Posterior cingulate gyrus (tissue), 11 donors: ENCODE measurements at regions not wholly inside any gene's neighbourhood (a gene's known extent, or its start where the extent isn't known, plus 50 kb on each side); places are given as distances from the start of the nearest gene placed in this dataset.
"Not testable (repeated sequence)": the region's sequence is repeated elsewhere in the genome, so short reads cannot be mapped to it uniquely, and the experiment has no call there.

Experiments
- DNase-seq, 10 donors: peaks; one replicate each; pipeline versions ENCODE4 v3.0.0 to v3.0.0-alpha.2; 2020 to 2021; ENCODE audit warnings: mixed read lengths in 3 of 10
- intact Hi-C: fragments of 100-400 bp; cut with DNase I; formaldehyde crosslinking; loops from one replicate; pipeline ENCODE4 v1.15.1; 2023

DNA sequence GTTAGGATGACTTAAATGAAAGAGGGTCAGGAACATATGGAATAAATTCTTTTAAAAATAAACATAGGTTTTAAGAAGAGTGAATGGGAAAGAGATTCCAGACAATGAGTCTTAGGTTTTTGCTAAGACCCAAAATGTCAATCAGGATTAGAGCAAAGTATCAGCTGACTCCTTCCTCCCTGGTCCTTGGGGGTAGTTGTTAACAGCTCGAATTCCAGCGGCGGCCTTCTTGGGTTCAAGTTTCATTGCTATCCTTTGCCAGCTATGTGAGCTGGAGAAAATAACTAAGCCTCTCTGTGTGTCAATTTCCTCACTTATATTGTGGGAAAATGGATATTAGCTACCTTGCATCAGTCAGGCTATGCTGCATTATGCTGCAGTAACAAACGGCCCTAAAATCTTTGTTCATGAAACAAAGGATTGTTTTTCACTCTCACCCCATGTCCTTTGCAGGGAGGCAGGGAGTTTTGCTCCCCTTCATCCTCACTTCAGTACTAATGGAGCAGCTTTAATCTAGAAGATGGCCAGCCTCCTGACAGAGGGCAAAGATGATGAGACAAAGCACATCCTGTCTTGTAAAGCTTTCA is 83.8 kb upstream of the RFLNA start:
- intact Hi-C loops, result no loop called here
- no peak for DNase-seq

DNA sequence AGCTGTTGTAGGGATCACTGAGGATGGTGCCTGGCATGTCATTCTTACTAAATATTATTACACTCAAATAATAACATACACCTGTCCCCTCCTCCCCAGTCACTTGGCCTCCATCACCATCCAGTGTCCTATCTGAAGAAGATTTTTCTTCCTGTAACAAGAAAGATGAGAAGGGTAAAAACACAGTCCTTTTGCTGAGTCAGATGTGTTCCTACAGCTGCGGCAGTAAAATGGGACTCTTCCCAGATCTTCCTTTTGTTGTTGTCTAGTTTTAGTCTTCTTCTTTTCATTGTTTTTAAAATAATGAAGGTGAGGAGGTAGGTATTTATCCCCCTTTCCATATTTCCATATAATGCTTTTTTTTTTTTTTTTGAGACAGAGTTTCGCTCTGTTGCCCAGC is 83.1 kb upstream of the RFLNA start:
- intact Hi-C loops, result no loop called here
- DNase-seq, result no peak

DNA sequence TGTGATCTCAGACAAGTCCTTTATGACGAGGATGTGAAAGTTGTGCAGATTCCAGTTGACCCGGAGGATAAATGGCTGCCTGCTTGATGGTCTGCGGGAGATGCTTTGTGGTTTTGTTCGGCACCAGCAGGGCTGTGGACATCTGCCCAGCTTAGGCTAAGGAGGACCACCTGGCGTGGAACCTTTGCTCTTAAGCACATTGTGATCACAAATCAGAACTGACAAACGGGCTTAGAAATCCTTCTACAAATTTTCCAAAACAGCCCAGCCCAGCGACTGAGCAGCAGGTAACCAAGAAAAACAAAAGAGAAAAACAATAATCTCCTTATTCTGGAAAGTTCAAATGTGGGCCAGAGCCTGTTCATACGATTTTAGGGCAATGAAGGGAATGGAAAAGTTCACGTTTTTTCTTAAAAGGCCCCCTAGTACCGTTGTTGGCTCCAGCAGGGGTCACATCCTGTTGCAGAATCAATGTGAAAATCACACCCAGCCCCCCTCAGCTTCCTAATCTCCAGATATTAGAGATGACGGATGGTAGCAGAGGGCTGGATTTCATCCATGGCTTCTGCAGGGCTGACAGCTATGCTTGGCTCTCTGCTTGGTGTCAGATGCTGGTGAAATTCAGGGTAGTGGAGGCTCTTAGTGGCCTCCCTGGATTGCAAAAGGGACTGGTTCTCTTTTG is 81.1 kb upstream of the RFLNA start:
- intact Hi-C loops, result no loop called here
- no peak for DNase-seq

DNA sequence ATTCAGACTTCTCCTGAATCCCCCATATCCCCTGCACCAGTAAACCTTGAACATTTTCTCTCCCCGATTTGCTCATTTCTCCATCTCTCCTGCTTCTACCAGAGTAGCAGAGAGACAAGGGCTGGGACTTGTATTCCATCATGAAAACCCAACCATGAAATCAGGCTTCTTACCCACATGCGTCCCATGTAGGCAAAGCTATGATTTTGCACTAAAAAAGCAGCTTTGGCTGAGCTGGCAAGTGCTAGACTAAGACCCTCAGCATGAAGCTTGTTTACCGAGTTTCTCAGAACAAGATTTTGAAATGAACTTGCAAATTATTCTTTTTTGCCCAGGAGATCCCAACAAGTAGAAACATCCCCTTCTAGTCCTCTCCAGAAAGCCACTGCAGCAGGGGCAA is 80.3 kb upstream of the RFLNA start:
- intact Hi-C loops, result no loop called here
- no peak for DNase-seq

DNA sequence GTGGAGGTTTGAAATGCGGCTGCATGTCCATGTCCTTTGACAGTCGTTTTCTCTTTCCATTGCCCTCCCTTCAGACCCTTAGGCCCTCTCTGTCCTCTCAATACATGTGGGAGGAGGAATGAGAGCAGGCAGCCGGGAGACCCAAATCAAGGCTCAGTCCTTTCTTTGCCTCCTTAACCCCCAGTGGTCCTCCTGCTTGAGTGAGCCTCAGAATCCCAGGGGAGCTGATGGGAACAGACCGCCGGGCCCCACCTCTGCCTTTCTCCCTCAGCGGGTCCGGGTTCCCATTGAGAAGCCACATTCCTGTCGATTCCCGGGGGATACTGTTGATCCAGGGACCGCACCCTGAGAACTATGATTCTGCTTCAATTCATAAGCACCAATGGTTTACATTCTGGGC is 77.9 kb upstream of the RFLNA start:
- DNase-seq, result no peak
- intact Hi-C loops, result no loop called here

DNA sequence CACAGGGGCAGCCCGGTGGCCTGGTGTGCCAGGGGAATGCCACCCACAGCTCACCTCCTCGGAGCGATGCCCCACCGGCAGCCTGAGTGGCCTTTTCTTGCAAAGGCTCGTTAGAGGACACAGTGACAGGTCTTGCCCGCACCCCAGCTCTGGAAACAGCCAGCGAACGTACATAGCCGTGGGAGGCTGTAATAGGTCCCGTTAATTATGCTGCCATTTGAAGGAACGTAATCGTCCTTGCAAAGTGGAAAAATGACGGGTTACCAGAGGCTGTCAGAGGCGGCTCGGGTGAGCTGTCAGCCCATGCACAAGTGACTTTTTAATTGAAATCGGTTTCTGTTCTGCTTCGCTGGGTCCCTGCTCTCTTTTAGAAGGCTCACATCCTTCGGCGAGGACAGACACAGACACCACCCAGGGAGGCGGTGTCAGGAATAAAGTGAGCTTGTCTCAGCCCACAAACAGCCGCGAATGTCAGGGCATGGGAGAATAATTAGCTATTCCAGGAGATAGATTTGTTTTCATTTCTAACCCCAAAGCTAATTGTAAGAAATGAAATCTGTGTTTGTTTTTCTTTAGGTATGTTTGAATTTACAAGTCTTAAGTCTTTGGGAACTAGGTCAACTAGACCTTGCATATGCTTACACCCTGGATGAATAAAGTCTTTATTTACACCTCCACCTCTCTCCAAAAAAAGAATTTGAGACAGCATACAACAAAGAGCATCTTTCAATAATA is 77.2 kb upstream of the RFLNA start:
- DNase-seq, result no peak
- intact Hi-C loops, result no loop called here

DNA sequence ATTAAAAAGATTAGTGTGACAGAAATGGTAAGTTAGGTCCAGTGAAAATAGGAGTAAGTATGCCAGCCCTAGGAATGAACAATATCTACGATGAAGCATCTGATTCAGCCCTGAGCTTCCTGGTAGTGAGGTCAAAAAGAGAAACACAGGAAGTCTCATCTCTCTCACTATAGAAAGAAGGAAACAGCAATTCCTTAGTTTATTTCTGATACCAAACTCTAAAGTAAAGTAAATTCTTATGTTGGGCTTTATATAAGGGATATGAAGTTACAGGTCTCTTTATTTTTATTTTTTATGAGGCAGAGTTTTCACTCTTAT is 76.7 kb upstream of the RFLNA start:
- intact Hi-C loops, result no loop called here

DNA sequence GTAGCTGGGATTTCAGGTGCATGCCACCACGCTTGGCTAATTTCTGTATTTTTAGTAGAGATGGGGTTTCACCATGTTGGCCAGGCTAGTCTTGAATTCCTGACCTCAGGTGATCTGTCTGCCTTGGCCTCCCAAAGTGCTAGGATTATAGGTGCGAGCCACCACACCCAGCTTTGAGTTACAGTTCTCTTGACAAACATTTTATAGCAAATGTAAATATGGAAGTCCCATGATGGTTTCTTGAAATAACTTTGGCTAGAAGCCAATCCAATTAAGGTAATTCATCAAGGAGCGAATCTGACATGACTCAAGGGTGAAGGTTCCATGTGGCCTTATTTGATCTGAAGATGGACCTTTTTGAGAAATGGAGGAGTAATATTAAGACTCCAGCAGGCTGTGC is 76.2 kb upstream of the RFLNA start:
- DNase-seq, intact Hi-C loops: not testable (repeated sequence)

More for the DNA sequence above, 76.7 kb upstream of the RFLNA start:
- DNase-seq, result no peak

DNA sequence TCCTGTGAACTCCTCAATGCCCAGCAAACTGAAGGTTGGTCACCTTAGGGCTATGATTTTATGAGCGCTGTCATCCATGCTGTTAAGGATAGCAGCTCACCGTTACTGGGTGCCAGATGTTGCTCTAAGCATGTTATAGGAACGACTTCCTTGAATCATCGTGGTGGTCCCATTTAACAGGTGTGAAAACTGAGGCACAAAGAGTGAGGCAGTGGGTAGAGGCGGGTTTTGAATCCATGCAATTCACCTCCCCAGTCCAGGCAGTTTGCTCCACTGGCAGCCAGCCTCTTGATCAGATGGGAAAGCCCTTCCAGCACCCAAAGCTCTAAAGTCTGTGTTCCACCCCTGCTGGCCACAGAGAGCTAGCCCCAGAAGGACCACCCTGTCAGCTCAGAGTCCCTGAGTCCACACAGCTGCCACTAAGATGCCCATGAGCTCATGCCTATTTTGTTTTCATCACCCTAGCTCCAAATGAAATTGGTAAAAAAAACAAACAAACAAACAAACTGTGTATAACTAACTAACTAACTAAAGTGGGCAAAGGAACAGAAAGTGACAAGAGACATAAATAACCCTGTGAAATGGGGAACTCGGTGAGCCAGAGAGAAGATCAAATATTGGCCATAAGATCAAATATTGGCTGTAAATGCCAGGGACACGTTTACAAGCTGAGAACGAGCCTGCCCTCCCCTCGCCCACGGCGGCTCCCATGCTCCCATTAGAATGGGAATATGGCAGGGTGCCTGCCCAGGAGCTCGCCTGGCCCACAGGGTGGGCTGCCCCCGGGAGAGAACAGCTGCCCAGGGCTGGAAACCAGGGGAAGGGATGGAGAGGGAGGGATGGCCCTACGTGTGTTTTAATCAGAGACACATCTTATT is 72.3 kb upstream of the RFLNA start:
- intact Hi-C loops, result no loop called here
- no peak for DNase-seq

DNA sequence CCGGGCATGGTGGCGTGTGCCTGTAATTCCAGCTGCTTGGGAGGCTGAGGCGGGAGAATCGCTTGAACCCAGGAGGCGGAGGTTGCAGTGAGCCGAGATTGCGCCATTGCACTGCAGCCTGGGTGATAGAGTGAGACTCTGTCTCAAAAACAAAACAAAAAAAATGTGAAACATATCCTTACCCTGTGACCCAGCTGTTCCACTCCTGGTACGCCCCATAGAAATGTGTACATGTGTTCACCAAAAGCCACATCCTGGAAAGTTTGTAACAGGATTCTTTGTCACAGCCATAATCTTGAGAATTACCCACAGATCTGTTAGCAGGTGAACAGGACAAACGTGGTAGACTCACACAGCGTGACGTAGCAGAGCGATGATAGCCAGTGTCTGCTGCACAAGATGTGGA is 71.2 kb upstream of the RFLNA start:
- intact Hi-C loops, DNase-seq: not testable (repeated sequence)

DNA sequence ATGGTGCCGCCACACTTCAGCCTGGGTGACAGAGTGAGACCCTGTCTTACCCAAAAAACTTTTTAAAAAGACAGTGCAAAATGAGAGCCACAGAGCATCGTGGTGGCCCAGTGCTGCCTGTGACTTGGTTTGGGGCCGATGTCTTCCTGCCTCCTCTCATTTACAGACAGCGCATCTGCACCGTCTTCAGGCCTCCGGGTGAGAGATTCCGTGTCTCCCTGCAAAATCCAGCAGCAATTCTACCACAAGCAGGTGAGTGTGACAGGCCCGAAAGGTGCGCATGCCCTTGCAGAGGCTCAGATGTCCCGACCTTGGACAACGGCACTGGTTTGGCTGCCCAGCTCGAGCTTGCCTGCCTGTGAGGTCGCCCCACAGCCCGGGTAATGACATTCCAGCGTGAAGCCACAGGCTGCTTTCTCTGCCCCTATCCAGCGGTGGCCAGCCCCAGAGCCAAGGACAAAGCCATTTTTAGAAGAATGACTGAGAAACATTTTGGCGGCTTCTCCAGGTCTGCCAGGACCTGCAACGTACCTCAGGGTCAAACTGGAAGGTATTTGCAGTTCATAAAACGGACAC is 70.3 kb upstream of the RFLNA start:
- intact Hi-C loops, result no loop called here
- DNase-seq, result no peak

DNA sequence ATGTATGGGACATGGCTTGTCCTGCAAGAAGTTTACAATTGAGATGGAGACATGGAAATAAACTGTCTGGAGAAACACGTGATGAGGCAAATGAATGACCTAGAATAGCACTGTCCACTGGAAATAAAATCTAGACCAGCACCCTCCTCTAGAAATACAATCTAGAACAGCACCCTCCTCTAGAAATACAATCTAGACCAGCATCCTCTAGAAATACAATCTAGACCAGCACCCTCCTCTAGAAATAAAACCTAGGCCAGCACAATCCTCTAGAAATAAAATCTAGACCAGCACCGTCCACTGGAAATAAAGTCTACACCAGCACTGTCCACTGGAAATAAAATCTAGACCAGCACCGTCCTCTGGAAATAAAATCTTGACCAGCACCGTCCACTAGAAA is 69.2 kb upstream of the RFLNA start:
- DNase-seq, result no peak
- intact Hi-C loops, result no loop called here

DNA sequence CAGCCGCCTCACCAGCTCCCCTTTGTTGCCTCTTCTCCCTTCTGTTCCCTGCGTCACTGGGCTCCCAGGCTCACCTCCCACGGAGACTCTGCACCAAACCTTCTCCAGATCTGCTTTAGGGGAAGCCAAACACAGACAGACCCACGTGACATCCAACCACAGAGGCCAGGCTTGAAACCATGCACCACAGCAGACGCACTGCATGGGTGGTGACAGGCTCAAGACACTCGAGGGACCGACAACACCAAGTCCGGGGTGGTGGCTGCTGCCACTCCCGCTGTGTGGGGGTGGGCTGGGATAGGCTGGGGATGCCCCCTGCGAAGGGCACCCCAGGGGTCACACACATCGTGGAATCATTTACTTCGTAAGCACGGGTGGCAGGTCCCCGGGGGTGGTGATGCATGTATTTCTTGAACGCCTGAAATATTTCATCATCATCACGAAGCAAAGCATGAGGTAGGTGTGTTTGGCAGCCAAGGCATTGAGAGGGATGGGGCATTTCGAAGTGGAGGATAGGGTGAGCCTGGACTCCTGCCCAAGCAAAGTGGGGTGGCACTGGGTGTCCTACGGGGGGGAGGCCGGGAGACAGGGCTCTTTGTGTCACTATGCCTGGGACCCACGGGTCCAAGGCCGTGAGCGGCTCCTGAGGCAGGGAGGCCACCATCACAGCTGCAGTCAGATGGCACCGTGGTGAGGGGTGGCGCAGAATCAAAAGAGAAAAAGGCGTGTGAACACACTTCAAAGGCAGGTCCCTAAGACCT is 66.8 kb upstream of the RFLNA start:
- intact Hi-C loops, result no loop called here
- peak in 1 of 10 donors; percentile 55 for DNase-seq

DNA sequence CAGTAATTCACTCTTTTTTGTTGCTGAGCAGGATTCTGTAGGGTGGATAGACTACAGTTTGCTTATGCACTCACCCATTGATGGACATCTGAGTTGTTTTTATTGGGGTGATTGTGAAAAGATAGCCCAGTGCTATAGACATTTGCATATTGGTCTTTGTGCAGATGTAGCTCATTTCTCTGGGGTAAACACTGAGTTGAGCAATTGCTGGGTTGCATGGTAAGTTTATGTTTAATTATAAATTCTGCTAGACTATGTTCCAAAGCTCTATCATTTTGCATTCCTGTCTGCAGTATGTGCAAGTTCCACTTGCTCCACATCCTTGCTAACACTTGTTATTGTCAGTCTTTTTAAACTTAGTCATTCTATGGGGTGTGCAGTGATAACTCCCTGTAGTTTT is 65.4 kb upstream of the RFLNA start:
- no peak for DNase-seq
- intact Hi-C loops, result no loop called here

DNA sequence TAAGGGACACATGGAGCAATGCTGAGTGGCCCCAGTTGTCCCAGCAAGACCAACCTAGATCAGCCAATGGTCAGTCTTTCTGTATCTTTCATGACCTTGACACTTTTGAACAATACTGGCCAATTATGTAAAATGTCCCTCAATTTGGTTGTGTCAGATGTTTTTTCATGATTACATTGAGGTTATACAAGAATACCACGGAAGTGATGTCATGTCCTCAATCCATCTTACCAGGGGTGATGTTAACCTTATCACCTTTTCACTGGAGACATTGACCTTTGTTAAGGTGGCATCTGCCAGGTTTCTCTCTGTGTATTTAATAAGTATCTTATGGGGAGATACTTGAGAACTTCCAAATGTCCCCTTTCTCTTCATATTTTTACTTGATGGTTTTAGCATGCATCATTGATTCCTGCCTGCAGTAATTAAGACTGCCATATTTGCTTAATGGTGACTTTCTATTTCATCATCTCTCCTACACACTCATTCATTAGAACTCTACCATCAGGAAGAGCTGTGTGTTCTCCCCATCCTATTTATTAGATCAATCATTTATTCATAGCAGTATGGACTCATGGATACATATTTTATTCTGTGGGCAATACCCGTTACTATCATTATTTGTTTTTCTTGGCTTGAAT is 64.7 kb upstream of the RFLNA start:
- intact Hi-C loops, result no loop called here
- no peak for DNase-seq

DNA sequence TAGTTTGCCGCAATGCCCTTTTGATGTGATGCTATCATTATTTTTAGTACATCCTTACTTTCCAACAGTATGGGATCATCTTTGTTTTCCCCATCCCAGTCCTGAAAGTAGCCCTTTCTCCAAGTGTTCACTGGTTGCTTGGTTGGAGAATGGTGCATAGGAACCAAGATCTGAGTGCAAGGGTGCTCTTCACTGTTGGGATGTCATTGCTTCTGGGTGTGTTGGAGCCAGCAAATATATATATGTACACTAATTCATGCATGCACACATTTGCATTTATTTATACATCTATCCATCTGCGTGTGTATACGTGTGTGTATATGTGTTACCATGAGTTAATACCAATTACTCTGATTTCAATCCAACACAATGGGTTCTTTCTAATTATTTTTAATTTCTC is 64.1 kb upstream of the RFLNA start:
- intact Hi-C loops, result no loop called here
- DNase-seq, result no peak

DNA sequence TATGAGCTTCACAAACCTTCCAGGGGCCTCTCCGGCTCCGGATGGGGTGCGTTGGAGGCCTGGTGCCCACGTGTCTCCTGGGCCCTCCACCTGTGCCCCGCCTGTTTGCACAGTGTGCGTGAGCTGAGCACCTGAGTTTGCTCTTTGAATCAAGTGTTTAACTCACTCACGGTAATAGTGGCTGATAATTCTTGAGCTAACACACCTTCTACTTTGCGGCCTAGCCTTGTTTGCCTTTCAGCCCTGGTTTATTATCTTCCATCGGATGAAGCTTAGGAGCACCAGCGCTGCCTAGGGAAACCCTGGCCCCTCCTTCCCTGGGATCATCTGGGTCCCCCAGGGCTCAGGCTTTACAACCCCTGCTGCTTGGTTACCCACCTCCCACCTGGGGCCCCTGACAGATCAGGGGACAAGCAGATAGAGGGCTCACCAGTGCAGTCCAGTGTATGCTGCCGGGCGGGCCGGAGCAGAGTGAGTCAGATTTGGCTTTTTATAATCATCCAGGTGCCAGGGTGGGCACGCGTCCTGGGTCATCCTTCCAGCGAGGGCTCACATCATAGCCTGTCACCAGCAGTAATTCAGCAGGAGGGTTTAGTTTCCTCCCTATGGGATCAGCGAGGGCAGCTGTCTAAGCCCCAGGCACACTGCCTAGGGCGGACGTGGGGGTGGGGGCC is 62.8 kb upstream of the RFLNA start:
- peak in 1 of 10 donors; percentile 46 for DNase-seq
- intact Hi-C loops, result no loop called here

DNA sequence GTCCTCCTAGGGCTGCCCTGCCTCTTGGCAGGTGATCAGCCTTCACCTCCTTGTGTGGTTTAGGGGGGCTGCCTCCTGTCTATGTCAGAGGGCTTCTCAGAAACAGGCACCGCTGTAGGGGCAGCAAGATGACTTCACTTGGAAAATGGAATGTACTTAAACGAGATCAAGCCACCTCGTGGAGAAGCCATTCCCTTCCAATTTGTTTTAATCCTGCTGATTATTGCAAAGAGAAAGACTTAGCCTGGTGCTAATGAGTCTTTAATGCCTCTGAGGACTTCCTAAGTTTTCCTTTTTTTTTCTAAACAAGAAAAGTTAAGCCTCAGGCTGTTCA is 62.3 kb upstream of the RFLNA start:
- no peak for DNase-seq
- intact Hi-C loops, result no loop called here
